Stimulated activated CD8-positive, alpha-beta memory T cell treated with anti-CD3 and anti-CD28 coated beads, Interleukin-12 subunit alpha, Interleukin-12 subunit beta, amount 100 ng/mL, for 4 hours (primary cell): ENCODE measurements at regions not wholly inside any gene's neighbourhood (a gene's known extent, or its start where the extent isn't known, plus 50 kb on each side); places are given as distances from the start of the nearest gene placed in this dataset.
"Not testable (repeated sequence)": the region's sequence is repeated elsewhere in the genome, so short reads cannot be mapped to it uniquely, and the experiment has no call there.

Experiments
- DNase-seq: peaks from one replicate; pipeline ENCODE4 v3.0.0-alpha.2; 2020; ENCODE audit warnings: low read depth

DNA sequence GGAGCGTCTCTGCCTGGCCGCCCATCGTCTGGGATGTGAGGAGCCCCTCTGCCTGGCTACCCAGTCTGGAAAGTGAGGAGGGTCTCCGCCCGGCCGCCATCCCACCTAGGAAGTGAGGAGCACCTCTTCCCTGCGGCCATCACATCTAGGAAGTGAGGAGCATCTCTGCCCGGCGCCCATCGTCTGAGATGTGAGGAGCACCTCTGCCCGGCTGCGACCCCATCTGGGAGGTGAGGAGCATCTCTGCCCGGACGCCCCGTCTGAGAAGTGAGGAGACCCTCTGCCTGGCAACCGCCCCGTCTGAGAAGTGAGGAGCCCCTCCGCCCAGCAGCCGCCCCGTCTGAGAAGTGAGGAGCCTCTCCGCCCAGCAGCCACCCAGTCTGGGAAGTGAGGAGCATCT is 84.5 kb downstream of the IDS start:
- not testable (repeated sequence) for DNase-seq

DNA sequence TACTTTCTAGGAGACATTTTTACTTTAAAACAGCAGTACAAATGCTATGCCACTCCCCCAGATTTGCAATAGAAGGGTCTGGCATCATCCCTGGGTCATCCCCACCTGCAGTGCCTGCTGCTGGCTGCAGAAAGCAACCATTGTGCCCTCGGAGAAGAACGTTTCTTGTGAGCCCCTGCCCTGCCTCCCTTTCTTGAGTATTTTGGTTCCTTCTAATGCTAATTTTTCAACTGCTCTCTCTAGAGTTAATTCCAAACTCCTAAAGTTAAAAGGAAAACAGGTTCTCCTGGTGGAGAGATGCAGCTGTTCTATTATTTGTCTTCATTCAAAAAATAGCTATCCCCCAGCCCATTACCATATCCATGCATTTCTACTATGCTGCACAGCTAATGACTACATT is 107.1 kb downstream of the IDS start:
- DNase-seq = no peak

DNA sequence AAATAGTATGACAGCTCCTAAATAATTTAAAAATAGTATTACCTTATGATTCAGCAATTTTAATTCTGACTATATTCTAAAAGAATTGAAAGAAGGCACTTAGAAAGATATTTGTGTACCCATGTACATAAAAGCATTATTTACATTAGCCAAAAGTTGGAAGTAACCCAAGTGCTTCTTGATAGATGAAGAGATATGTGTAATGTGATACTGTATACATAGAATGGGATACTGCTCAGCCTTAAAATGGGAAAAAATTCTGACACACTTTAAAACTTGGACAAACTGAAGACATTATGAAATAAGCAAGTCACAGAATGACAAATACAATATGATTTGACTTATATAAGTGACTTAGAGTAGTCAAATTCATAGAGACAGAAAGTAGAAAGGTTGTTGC is 112.2 kb downstream of the IDS start:
- no peak for DNase-seq

DNA sequence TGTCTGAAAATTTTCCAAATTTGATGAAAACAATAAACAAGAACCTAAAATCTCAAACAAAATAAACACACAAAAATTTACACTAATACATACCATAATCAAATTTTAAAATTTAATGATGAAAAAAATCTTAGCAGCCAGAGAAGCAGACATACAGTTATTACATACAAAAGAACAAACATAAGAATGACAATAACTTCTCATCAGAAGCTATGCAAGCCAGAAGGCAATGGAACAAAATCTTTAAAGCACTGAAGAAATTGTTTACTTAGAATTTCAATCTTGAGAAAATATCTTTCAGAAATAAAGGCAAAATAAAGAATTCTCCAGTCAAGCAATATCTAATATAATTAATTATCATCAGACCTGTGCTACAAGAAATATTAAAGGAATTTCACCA is 121.3 kb downstream of the IDS start:
- no peak for DNase-seq

DNA sequence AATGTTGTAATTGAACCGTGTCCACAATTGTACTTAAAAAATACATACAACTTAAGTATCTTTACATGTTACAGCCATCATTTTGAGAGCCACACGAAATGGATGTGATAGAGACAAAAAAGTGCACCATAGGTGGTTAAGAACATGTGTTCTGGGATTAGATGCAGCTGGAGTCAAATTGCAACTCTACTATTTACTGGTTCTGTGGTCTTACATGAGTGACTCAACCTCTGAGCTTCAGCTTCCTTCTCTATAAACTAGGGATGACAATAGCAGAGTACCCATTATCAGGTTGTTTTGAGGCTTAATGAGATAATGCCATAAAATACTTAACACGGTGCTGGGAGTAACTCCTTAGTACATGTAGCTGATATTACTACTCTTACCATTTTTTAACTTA is 130.4 kb downstream of the IDS start:
- DNase-seq = no peak

DNA sequence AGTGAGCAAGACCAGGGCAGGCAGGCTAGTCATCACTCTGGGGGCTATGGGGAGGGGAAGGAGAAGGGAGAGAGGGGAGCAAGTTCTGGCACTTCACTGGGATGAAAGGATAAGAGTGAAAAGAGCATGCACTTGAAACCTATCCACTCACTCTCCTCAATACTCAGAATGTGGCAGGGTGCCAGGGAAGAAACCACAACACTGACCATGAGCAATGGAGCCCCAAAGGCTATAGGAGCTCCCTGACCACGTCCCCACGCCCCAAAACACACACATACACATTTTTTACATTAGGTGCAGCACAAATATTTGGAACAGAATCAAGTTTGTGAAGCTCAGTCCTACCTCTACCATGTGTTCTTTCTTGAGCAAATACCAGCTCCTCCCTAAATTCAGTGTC is 132.2 kb downstream of the IDS start:
- DNase-seq = no peak

DNA sequence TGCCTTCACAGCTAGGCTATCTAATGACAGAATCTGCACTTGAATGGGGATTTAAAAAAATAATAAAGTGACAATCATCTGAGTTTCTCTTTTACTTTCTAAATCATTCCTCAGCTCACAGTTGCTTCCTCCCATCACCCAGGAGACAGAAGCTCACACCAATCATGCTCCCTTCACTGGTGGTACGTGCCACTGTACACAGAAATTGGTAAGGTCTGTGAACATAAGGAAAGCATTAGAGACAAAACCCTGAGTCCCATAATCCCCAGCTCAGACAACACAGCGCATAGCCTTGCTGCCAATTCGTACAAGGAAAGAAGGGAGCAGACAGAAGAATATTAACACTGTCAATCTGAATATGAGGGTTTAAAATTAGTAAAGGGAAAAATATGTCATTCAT is 133.1 kb downstream of the IDS start:
- no peak for DNase-seq

DNA sequence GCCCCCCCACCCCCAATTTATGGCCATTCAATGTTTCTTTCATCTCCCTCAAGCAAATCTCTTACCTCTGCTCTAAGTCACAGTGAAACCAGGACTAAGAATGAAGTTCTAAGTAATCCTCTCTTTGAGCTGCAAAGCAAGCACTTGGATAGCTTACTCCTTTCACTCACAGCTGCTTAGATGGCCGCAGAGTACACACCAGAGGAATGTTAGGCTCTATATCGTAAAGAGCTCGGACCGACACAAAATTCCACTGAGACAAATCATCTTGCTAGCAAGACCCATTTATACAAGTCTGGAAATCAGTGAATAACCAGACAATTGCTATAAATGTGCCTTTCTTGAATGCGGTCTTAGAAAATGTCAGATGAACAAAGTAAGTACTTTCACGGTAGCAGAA is 135.0 kb downstream of the IDS start:
- DNase-seq = no peak

DNA sequence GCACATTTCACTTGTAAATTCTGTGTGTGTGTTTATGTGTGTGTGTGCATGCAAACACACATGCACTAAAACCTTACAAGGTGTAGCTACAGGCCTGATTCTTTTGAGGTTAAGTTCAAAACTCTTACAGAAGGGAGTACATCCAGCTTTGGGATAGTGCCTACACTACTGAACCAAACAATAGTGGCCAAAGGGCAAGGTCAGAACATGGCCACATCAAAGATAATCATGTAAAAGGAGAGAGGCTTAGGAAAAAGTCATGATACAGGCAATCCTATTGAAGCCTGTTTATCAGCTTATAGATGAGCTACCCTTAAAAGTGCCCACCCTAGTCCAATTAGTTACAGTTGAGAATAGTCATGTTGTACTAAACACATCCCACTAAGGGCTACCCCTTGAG is 139.6 kb downstream of the IDS start:
- no peak for DNase-seq

DNA sequence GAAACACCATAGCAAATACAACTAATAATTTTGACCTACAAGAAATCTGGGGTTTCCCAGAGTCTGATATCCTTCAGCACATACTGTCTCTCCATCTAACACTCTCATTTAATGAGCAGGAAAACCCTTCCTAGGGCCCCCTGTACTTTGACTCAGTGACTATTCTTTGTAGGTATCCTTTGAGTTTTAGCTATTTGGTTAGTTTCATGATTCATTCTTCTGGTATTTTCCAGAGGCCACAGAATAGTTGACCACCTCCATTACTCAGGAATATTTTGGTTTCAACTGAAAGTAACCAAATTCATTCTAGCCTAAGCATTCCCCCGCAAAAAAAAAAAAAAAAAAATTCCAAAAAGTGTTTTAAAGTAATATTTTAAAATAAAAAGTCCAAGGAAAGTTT is 140.0 kb downstream of the IDS start:
- no peak for DNase-seq

DNA sequence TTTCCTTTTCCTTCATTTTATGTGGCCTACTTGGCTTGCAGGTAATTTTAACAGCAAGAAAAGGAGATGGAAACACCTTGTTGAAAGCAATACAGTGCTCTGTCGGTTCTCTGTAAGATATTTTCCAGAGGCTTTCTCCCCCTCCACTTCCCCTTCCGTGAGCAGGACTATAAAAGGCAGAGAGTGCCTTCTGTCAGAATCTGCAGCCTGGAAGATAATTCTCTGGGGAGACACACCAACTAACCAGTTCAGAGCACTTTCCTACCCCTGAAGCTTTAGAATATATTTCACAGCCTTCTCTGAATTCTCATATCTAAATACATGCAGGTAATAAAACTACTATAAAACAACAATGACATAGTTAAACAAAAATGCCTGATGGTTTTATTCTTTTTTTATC is 141.1 kb downstream of the IDS start:
- no peak for DNase-seq

DNA sequence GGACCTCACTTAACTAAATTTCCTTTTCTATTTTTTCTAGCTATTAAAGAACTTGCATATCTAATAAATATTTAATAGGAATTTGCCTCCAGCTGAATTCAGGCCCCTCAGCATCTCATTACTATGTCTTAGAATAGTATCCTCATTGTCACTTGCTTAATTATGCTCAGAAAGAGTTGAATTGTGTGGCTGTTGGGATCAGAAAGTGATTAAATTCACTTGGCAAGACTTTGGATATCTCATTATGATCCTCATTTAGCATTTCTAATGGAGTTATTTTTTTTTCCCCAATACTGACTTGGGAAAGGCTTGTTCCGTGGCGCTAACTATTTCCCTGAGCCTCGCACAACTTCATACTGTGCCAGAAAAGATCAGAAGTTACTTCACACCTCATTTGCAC is 158.8 kb downstream of the IDS start:
- no peak for DNase-seq

DNA sequence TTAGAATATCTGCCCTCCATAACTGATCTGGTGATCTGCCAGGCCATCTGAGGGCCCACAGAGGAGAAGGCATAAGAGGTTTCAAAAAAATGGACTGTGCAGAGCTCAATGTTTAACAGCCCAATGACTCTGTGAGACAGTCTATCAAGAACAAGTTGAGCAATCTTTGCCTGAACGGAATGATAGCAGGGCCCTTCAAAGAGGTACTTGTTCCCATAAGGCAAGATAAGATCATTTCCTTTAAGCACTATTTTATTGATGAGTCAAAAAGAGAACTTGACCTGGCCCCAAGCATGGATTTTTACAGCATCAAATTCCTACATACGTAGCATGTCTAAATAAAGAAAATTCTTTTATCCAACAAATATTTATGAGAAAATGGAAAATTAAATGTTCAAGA is 182.8 kb downstream of the IDS start:
- no peak for DNase-seq

DNA sequence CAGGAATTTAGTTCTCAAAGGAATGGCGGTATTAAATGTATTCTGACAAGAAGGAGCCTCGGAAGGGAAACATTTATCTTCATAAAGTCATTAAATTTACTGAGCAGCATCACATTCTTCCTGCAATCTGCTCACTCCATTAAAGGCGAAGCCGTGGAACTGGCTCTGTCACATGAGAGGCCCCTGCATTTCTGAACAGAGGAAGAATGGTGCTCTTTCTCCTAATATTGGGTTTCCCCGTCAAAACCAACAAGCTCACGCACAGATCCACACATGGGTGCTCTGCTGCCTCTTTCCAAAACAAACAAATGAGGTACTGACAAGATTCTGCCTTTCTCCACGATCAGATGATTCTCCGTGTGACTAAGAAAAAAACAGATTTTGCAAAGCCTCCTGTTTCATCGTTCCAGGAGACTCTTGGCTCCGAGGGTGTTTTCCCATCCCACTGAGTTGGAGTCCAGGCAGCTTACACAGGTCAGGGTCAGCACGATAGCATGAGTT is 191.2 kb downstream of the IDS start:
- no peak for DNase-seq

DNA sequence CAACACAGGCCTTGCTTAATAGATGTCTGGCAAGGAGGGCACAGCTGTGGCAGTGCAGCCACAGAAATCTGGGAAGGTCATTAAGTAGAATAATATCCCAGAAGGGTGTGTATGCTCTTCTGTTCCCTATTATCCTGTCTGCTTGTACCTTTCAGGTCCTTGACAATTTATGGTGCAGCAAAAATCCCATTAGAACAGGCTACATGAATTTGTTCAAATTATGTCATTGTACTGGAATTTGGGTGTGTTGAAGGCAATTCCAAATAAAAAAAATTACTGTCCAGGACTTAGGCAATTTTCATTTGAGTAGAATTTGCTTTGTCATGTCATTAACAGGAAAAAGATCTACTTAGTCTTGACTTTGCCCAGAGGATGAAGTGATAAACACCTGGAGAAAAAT is 192.1 kb downstream of the IDS start:
- no peak for DNase-seq

DNA sequence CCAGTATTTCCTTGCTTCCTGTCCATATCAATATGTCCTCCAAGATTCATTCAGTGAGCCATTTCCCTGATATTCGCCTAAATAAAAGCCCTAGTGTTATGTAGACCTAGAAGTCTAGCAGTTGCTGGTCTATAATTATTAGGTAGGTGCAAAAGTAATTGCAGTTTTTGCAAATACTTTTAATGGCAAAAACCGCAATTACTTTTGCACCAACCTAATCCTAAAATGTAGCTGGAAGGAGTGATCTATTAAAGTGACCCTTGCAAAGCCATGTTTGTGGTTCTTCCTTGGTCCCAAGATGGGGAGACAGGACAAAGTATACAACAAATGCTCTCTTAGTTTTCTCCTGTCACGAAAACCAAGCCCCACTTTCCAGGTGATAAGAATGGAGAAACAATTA is 193.0 kb downstream of the IDS start:
- no peak for DNase-seq

DNA sequence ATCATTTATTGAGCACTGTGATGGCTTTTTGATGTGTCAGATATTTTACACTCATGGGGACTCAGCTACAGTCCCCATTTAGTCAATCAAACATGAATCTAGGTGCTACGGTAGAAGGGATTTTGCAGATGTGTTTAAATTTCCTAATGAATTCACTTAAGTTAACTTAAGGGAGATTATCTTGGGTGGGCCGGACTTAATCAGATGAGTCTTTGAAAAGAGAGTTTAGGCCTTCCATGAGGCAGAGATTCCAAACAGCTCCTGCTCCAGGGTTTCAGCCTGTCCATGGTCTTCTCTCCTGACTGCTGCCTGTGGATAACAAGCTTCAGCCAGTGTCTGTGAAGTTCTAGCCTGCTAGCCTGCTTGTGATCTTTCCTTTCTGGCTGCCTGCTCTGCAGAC is 202.4 kb downstream of the IDS start:
- DNase-seq = no peak

DNA sequence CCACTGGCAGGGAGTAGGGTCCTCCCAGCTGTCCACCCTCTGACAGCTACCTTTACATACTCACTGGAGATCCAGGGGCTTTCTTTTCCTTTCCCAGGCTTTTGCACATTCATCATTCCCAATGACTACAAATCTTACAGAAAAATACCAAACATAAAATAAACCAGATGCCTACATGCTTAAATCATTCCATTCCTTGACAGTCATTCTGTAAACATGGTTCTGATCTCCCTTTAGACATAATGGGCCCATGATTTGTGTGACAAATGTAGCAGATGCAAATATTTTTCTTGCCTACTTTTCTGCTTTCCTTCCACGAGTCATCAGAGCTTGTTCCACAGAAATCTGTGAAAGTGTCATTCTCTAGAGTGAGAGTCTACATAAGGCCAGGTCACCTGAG is 207.0 kb downstream of the IDS start:
- no peak for DNase-seq

DNA sequence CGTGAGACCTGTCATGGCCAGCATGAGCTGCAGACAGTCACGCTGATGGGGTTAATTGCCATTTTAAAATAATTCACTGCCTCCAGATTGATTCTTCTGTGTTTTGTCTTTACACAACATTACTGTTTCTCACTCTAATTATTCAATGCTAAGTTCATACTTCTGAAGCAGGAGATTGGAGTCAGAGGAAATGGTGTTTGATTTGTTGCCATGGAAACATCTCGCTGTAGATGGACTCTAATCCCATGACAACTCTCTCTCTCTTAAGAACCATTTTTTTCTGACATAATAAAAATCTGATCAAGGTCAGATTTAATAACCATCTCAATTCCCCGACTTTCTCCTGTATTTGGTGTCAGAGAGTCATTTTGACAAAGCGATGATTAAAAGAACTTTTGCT is 209.0 kb downstream of the IDS start:
- no peak for DNase-seq

DNA sequence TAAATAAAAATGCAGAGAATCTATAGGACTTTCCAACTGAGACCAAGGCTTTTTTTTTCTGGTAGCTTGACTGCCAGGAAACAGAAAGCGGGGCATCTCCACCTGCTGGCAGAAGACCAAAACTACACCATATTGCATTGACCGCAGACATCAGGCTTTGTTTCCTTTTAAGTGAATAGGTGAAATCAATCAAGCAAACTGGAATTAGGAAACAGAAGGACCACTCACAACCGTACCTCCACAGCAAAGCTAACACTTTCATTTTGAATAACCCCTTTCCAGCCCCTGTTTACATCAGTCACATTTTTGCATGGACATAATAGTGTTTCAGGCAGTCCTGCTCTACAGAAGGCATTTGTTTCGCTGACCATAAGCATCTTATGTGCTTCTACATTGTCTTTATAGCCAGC is 218.2 kb downstream of the IDS start:
- peak; percentile 1 for DNase-seq

DNA sequence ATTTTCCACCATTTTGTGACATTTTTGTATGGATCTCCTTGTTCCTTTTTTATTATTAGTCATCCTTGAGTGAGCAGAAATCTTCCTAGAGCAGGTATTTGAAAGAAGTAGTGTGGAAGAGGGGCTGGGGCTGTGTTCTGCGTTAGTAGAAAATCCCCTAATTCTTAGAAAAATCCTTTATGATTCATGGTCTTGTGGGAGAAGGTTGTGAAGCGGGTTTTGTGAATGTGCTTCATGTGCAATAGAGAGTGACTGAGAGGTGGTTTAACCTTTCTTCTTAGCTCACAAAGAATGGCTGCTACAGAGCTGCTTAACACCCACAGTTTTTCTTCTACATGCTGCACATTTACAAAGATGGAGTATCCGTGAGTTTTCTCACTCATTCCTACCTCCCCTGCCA is 220.5 kb downstream of the IDS start:
- DNase-seq = no peak

DNA sequence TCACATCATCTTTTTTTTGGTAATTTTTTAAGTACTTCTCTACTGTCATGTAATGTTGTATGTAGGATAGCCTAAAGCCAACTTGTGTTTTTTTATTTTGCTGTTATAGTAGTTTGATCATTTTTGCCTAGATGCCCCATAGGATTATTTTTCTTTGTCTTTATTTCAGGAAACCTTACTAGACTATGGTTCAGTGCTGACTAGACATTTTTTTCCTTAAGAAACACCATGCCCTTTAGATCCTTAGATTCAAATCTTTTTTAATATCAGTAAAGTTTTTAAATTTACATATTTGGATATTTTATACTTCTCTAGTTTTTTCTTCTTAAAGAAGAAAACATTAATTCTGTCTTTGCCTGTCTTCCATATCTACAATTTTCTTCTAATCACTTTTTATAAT is 221.3 kb downstream of the IDS start:
- no peak for DNase-seq

DNA sequence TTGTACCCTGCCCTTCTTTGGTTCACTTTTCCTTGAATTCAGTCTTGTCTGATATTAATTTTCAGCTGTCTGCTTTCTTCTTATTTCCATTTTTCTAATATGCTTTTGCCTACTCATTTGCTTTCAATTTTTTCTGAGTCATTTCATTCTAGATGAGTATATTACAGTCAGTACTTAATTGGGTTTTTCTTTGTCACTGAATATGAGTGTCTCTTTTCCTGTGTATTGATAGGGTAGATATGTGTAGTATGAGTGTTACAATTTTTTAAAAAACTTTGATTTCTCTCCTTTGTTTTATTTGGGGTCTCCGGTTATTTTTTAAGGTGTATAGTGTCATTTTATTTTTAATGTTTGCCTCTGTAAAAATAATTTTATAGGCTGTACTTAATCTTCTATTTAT is 222.2 kb downstream of the IDS start:
- DNase-seq = no peak

DNA sequence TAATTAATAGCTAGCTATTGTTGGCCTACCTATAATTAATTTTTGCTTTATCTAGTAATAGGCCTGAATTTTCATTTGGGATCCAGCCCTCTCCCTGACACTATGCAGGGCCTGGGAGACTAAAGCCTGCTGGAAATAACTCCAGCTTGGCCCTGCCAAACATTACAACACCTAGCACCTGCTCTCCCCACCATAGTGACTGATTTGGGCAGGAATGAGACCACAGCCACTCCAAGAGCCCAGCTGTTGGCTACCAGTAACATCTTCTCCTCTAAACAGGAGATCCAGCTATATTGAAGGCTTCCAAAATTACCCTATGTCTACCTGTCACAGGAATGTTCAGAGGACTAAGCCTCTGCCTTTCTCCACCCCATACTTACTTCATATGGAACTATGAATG is 225.1 kb downstream of the IDS start:
- no peak for DNase-seq

DNA sequence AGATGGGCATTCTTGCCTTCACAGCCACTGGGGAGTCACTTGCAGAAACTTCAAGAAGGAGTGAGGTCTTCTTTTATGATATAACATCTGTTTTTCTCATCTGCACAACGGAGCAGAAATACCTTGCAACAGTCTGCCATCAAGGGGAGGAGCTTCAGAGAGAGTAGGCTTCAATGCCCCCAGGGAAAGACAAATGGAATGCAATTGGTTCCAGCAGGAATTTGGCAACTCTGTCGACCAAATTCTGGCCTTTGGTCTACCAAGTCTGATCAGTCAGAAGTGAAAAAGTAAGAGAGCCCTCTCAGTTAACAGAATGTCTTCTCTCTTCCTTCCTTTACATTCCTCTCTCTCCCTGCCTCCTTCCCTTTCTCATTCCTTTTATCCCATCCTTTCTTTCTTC is 229.3 kb downstream of the IDS start:
- no peak for DNase-seq
